AG09309 (cell line): ENCODE measurements at regions not wholly inside any gene's neighbourhood (a gene's known extent, or its start where the extent isn't known, plus 50 kb on each side); places are given as distances from the start of the nearest gene placed in this dataset.
A peak's percentile ranks its signal among the peaks of the same experiment; 100 is the strongest.

ENCODE experiments used
- DNase-seq: peaks from one replicate; pipeline ENCODE4 v3.0.0-alpha.2; 2010; ENCODE audit warnings: low read depth
- H3K4me3 ChIP-seq: 2 replicates; pipeline ENCODE4 v1.5.1; 2011; ENCODE audit warnings: mild to moderate bottlenecking, low read depth, low read length, moderate library complexity; ENCODE audit not compliant: control insufficient read depth
- CTCF ChIP-seq: IDR thresholded peaks from 2 replicates; pipeline ENCODE4 v1.5.1; 2011; ENCODE audit warnings: mild to moderate bottlenecking, low read depth, low read length, inconsistent platforms; ENCODE audit not compliant: insufficient read depth, control insufficient read depth; ENCODE audit errors: missing control alignments

DNA sequence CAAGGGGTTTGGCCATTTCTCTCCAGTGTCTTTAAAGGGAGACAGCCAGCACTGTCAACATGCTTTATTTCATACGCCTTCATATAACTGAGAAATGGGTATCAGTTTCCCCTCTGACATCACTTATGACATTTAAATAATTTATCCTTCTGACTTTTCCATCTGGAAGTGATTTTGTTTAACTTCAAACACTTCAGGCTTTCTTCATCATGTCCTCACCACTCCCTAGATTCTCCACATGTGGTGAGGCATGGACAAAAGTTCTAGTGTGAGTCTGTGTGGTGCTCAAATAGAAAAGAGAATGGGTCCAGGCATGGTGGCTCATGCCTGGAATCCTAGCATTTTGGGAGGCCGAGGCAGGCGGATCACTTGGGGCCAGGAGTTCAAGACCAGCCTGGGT, 158.6 kb downstream of the TXNL1 start:
- no peak for TF ChIP-seq CTCF
- no peak for DNase-seq
- H3K4me3 ChIP-seq: no peak overlapping the region

GRCh38 chr18:56475250-56475649, 163.1 kb downstream of the TXNL1 start:
- peak; percentile 5 for DNase-seq
- no peak for TF ChIP-seq CTCF
- no peak overlapping the region for H3K4me3 ChIP-seq

- no peak for DNase-seq
- H3K4me3 ChIP-seq: no peak overlapping the region
- TF ChIP-seq CTCF: no peak
These were observed 164.9 kb downstream of the TXNL1 start for GRCh38 chr18:56473400-56474024.

GRCh38 chr18:56470406-56471351, 167.7 kb downstream of the TXNL1 start:
- no peak for DNase-seq
- H3K4me3 ChIP-seq: no peak overlapping the region
- no peak for TF ChIP-seq CTCF

GRCh38 chr18:56469582-56469981, 168.8 kb downstream of the TXNL1 start:
- no peak for DNase-seq
- TF ChIP-seq CTCF: no peak
- H3K4me3 ChIP-seq: no peak overlapping the region

DNA sequence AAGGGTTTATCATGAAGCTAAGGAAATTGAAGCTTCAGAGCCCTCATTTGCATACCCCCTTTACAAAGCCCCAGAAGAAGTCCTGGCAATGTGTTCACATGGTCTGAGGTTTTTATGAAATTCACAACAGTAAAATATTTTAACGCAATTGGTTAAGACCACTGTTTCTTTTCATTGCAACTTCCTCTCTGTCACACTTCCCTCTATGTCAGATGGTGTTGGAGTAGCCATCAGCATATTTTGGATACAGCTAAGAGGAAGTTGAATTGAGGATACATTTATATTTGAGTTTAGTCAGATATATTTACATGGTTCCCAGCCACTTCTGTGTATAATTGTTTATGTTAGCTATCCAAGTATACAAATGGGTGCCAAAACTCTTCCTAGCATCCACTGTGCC, 170.0 kb downstream of the TXNL1 start:
- no peak for TF ChIP-seq CTCF
- DNase-seq: no peak
- no peak overlapping the region for H3K4me3 ChIP-seq
